ENCODE measurements at regions not wholly inside any gene's neighbourhood (a gene's known extent, or its start where the extent isn't known, plus 50 kb on each side); places are given as distances from the start of the nearest gene placed in this dataset.
A peak's percentile ranks its signal among the peaks of the same experiment; 100 is the strongest.

- H2AFZ ChIP-seq (ENCODE audit: low read depth, low read length), result no peak overlapping the region
- no peaks in the 10 kb centered on the region for H3K9me3 ChIP-seq (replicated peaks; ENCODE audit: control insufficient read depth, insufficient read depth, low read length)
- H3K9me1 ChIP-seq (replicated peaks; ENCODE audit: control insufficient read depth, extremely low read depth, insufficient read depth, low read length), result no peaks in the 10 kb centered on the region
- CTCF ChIA-PET, result interaction anchor here (1.4 kb wide), 1 partner anchor 288 kb away, joined by 3 read pairs; no protein-coding TSS in a partner anchor
- DNase-seq (ENCODE audit: low read depth, low spot score) (no peak), FAIRE-seq (no peak)
- H3K4me2 ChIP-seq (ENCODE audit: insufficient read depth, low read length), result no peak overlapping the region
- H3K79me2 ChIP-seq (ENCODE audit: control insufficient read depth, insufficient read depth, low read length), result no peaks in the 10 kb centered on the region
- H4K20me1 ChIP-seq (replicated peaks; ENCODE audit: control insufficient read depth, extremely low read depth, insufficient read depth, low read length), result no peaks in the 10 kb centered on the region
- no peak overlapping the region for H3K4me3 ChIP-seq (replicated peaks in 1 of 3; ENCODE audit: insufficient read depth in 1 of 3, low read depth in 1 of 3, low read length in 3 of 3)
- H3K9ac ChIP-seq (replicated peaks; ENCODE audit: extremely low read depth, insufficient read depth, low read length), result no peak overlapping the region
- TF ChIP-seq CTCF (IDR thresholded peaks at IDR 0.05; ENCODE audit: extremely low read depth in 1 of 2, insufficient read depth in 1 of 2, low read depth in 1 of 2, low read length in 2 of 2) (no peak), POLR2AphosphoS5 (IDR thresholded peaks at IDR 0.05; ENCODE audit: insufficient read depth, low read depth, low read length) (no peak), JUN (IDR thresholded peaks at IDR 0.05; ENCODE audit: borderline replicate concordance, insufficient read depth, insufficient read length, low read depth) (no peak), POLR2A (IDR thresholded peaks at IDR 0.05; ENCODE audit: low read depth, low read length) (no peak), FOS (IDR thresholded peaks at IDR 0.05; ENCODE audit: borderline replicate concordance, insufficient read depth, low read length) (no peak), EZH2 (IDR thresholded peaks at IDR 0.05; ENCODE audit: borderline replicate concordance, low read depth, low read length, severe bottlenecking) (no peak), MAX (IDR thresholded peaks at IDR 0.05; ENCODE audit: insufficient read depth, insufficient read length) (no peak), GATA2 (IDR thresholded peaks at IDR 0.05; ENCODE audit: insufficient read depth, insufficient read length, low read depth, low read length) (no peak), MYC (IDR thresholded peaks at IDR 0.05; ENCODE audit: low read depth, low read length) (no peak)
- BruUV-seq (replicated peaks), result no TSS peak
- POLR2A ChIA-PET, result no interaction called here
- no peaks in the 10 kb centered on the region for H3K27me3 ChIP-seq (ENCODE audit: control insufficient read depth in 2 of 2, insufficient read depth in 2 of 2, low read length in 2 of 2)
- dilution Hi-C loops (cut with MboI; ENCODE audit: extremely low pct_ligation_motif_present, low sequenced_read_pairs) (no loop called here), intact Hi-C loops (cut with micrococcal nuclease) (loop anchor here (1.0 to 2.0 kb wide), 8 partner anchors 32 to 493 kb away; no protein-coding TSS in a partner anchor)
- peaks cover 31% of the 10 kb centered on the region for H3K4me1 ChIP-seq (ENCODE audit: control insufficient read depth, extremely low read depth, insufficient read depth, low read length)
- peak overlapping the region; percentile 83 for H3K27ac ChIP-seq (ENCODE audit: insufficient read depth, low read depth, low read length)
- H3K36me3 ChIP-seq (ENCODE audit: control insufficient read depth in 2 of 2, extremely low read depth in 1 of 2, insufficient read depth in 2 of 2, low read length in 2 of 2), result no peaks in the 10 kb centered on the region
These were observed 243.5 kb downstream of the ETS1 start for GRCh38 chr11:128343870-128344269.

All from endothelial cell of umbilical vein (primary cell).